K562 (cell line): ENCODE measurements at regions not wholly inside any gene's neighbourhood (a gene's known extent, or its start where the extent isn't known, plus 50 kb on each side); places are given as distances from the start of the nearest gene placed in this dataset.

ENCODE experiments used
- ARID3A ChIP-seq: IDR thresholded peaks from 2 replicates; pipeline ENCODE4 v1.6.1; 2012; ENCODE audit warnings: low read depth, low read length, improper control_type of control experiment, borderline replicate concordance
- ELF1 ChIP-seq: fragments of 200-800 bp; sonication (Bioruptor generic); IDR thresholded peaks from 2 replicates; pipeline ENCODE4 v1.6.1; 2016; ENCODE audit warnings: missing genetic modification characterization, missing compliant biosample characterization
- GMEB1 ChIP-seq: fragments of 250-450 bp; sonication (Bioruptor Pico); IDR thresholded peaks from 2 replicates; pipeline ENCODE4 v1.4.0; 2020; ENCODE audit warnings: mild to moderate bottlenecking
- MAFG ChIP-seq: fragments of 450-650 bp; conservative IDR thresholded peaks from 2 replicates; pipeline ENCODE4 v1.6.1; 2016; ENCODE audit warnings: missing genetic modification characterization, missing compliant biosample characterization
- MAZ ChIP-seq, 2 experiments: fragments of 450-650 bp in 1 of 2; sonication (generic) in 1 of 2; formaldehyde crosslinking; IDR thresholded peaks in 1 of 2; conservative IDR thresholded peaks in 1 of 2; 2 replicates each; pipeline versions ENCODE4 v1.4.0 to v1.5.0; 2020; ENCODE audit warnings: mild to moderate bottlenecking in 1 of 2, missing genetic modification reagents in 1 of 2
- RCOR1 ChIP-seq, 2 experiments: IDR thresholded peaks; 2 replicates each; pipeline ENCODE4 v1.6.1; 2012; ENCODE audit warnings: low read depth in 2 of 2, low read length in 2 of 2, borderline replicate concordance in 1 of 2, improper control_type of control experiment in 1 of 2
- SMC3 ChIP-seq: conservative IDR thresholded peaks from 2 replicates; pipeline ENCODE4 v1.6.1; 2011; ENCODE audit warnings: low read depth, low read length, improper control_type of control experiment; ENCODE audit not compliant: insufficient read depth
- TAL1 ChIP-seq: fragments of 450-650 bp; IDR thresholded peaks from 2 replicates; pipeline ENCODE4 v1.6.1; 2016; ENCODE audit warnings: mild to moderate bottlenecking
- TCF7L2 ChIP-seq: fragments of 150-350 bp; IDR thresholded peaks from 2 replicates; pipeline ENCODE4 v1.6.1; 2016; ENCODE audit warnings: low read depth, mild to moderate bottlenecking, low read length, moderate library complexity
- TRIM25 ChIP-seq: fragments of 450-650 bp; IDR thresholded peaks from 2 replicates; pipeline ENCODE4 v1.7.0; 2016; ENCODE audit warnings: borderline replicate concordance
- ZFP36 ChIP-seq: fragments of 150-350 bp; IDR thresholded peaks from 2 replicates; pipeline ENCODE4 v1.6.1; 2018; ENCODE audit warnings: low read length, low read depth; ENCODE audit not compliant: partially characterized antibody
- ZNF263 ChIP-seq: sonication (generic); formaldehyde crosslinking; IDR thresholded peaks from 2 replicates; pipeline ENCODE4 v1.8.0; 2022; ENCODE audit warnings: mild to moderate bottlenecking, missing genetic modification reagents, borderline replicate concordance
- TF ChIP-seq, protein P1 (sequence below): fragments of 450-650 bp; IDR thresholded peaks from 2 replicates; pipeline ENCODE4 v1.6.1; 2017; ENCODE audit warnings: mild to moderate bottlenecking, moderate library complexity
- TF ChIP-seq, protein P2 (sequence below): fragments of 450-650 bp; IDR thresholded peaks from 2 replicates; pipeline ENCODE4 v1.6.1; 2016; ENCODE audit warnings: missing biosample characterization, missing genetic modification characterization
- TF ChIP-seq, protein P3 (sequence below): sonication (generic); formaldehyde crosslinking; IDR thresholded peaks from 2 replicates; pipeline ENCODE4 v1.8.1; 2023; ENCODE audit warnings: mild to moderate bottlenecking, missing genetic modification reagents
- TF ChIP-seq, protein P4 (sequence below): IDR thresholded peaks from 2 replicates; pipeline ENCODE4 v1.6.1; 2011; ENCODE audit not compliant: insufficient read length; ENCODE audit errors: extremely low read depth

DNA sequence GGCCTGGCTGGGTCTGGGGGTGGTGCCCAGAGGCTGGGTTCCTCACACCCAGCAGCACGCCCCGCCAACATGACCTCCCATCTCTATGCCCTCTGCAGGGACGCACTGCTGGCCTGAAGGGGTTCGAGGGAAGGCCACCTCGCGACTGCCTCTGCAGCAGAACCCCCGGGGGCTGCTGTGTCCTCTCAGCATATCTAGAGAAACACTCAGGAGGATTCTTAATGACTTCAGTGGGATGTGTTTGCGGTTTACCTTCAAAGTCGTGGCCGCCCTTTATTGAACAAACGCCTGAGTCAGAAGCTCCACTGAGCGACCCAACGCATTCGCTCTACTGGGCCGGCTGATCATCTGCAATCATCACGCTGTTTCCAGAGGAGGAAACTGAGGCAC, 54.8 kb upstream of the GATA5 start (continued):
- peak; percentile 67; the same call in 1 of the 2 replicates for TF ChIP-seq TCF7L2
- no peak for TF ChIP-seq RCOR1 (IDR thresholded peaks at IDR 0.05; ENCODE audit: borderline replicate concordance in 1 of 2, low read depth in 2 of 2, low read length in 2 of 2)
- TF ChIP-seq, protein P1, sequence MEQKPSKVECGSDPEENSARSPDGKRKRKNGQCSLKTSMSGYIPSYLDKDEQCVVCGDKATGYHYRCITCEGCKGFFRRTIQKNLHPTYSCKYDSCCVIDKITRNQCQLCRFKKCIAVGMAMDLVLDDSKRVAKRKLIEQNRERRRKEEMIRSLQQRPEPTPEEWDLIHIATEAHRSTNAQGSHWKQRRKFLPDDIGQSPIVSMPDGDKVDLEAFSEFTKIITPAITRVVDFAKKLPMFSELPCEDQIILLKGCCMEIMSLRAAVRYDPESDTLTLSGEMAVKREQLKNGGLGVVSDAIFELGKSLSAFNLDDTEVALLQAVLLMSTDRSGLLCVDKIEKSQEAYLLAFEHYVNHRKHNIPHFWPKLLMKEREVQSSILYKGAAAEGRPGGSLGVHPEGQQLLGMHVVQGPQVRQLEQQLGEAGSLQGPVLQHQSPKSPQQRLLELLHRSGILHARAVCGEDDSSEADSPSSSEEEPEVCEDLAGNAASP: no peak
- TF ChIP-seq, protein P2, sequence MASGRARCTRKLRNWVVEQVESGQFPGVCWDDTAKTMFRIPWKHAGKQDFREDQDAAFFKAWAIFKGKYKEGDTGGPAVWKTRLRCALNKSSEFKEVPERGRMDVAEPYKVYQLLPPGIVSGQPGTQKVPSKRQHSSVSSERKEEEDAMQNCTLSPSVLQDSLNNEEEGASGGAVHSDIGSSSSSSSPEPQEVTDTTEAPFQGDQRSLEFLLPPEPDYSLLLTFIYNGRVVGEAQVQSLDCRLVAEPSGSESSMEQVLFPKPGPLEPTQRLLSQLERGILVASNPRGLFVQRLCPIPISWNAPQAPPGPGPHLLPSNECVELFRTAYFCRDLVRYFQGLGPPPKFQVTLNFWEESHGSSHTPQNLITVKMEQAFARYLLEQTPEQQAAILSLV (tag): no peak
- TF ChIP-seq TAL1: no peak
- TF ChIP-seq ZNF263 (CRISPR knock-in tag): no peak
- TF ChIP-seq ELF1: no peak
- TF ChIP-seq TRIM25: no peak
- TF ChIP-seq GMEB1 (CRISPR knock-in tag): no peak
- TF ChIP-seq MAZ (CRISPR knock-in tag; conservative IDR thresholded peaks at IDR 0.05 in 1 of 2, IDR thresholded peaks at IDR 0.05 in 1 of 2): 0 out of 4 replicates have a peak, but pooled peaks of 1 of the 2 experiments have one; percentile 21
- TF ChIP-seq ARID3A: no peak
- TF ChIP-seq SMC3: no peak
- TF ChIP-seq, protein P3, sequence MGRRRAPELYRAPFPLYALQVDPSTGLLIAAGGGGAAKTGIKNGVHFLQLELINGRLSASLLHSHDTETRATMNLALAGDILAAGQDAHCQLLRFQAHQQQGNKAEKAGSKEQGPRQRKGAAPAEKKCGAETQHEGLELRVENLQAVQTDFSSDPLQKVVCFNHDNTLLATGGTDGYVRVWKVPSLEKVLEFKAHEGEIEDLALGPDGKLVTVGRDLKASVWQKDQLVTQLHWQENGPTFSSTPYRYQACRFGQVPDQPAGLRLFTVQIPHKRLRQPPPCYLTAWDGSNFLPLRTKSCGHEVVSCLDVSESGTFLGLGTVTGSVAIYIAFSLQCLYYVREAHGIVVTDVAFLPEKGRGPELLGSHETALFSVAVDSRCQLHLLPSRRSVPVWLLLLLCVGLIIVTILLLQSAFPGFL (CRISPR knock-in tag): no peak
- TF ChIP-seq, protein P4, sequence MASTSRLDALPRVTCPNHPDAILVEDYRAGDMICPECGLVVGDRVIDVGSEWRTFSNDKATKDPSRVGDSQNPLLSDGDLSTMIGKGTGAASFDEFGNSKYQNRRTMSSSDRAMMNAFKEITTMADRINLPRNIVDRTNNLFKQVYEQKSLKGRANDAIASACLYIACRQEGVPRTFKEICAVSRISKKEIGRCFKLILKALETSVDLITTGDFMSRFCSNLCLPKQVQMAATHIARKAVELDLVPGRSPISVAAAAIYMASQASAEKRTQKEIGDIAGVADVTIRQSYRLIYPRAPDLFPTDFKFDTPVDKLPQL: no peak
- no peak for TF ChIP-seq MAFG
- no peak for TF ChIP-seq ZFP36
